Mucosa of stomach (tissue), 1 donor: ENCODE measurements at regions not wholly inside any gene's neighbourhood (a gene's known extent, or its start where the extent isn't known, plus 50 kb on each side); places are given as distances from the start of the nearest gene placed in this dataset.

Experiments
- H3K27me3 ChIP-seq: one replicate; pipeline ENCODE4 v1.7.0; 2013; ENCODE audit warnings: mild to moderate bottlenecking, low read length; ENCODE audit not compliant: control insufficient read depth, insufficient read depth
- H3K36me3 ChIP-seq: one replicate; pipeline ENCODE4 v1.7.0; 2013; ENCODE audit warnings: low read length; ENCODE audit not compliant: control insufficient read depth, insufficient read depth
- H3K4me1 ChIP-seq: one replicate; pipeline ENCODE4 v1.7.0; 2013; ENCODE audit warnings: mild to moderate bottlenecking, low read length; ENCODE audit not compliant: control insufficient read depth, insufficient read depth
- H3K4me3 ChIP-seq: one replicate; pipeline ENCODE4 v1.7.0; 2013; ENCODE audit warnings: low read length
- H3K9ac ChIP-seq: one replicate; pipeline ENCODE4 v1.7.0; 2013; ENCODE audit warnings: mild to moderate bottlenecking, low read length, moderate library complexity
- H3K9me3 ChIP-seq: one replicate; pipeline ENCODE4 v1.7.0; 2013; ENCODE audit warnings: mild to moderate bottlenecking, low read length, moderate library complexity; ENCODE audit not compliant: control insufficient read depth
- donor health status: Pancreatic carcinoma.

DNA sequence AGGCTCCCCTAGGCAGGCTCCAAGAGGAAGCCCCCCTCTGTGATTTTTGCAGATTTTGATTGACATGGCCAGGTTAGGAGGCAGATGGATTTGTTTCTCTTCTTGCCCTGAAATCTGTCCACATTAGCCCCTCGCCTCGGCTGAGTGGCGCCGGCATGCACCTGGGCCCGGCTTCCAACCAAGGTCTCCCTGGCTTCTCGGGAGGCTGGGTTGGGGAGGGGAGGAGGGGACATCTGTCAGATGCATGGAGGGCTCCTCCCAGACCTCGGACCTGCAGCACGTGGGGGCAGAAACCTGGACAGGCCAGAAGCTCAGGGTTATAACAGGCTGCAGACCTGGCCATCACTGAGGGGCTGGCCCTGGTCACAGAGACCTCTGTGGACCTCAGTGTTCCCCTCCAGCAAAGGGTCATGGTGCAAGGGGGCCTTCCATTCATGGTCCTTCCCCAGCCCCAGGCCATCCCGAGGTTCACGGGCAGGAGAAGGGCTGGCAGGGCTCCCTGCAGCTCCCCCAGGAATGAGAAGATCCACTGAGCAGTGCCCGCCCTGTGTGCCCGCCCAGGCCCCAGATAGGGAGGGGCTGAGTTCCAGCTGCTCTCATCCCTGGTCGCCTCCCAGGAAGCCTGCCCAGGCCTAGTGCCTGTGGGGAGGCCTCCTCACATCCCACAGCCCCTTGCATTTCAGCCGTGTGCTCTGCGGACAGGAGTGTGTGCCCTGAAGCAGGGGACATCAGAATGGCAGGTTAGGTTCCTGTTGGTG lies 747.8 kb downstream of the BRD1 start:
- H3K9ac ChIP-seq: no peak overlapping the region
- H3K36me3 ChIP-seq: no peaks in the 10 kb centered on the region
- no peaks in the 10 kb centered on the region for H3K4me1 ChIP-seq
- H3K27me3 ChIP-seq: no peaks in the 10 kb centered on the region
- H3K9me3 ChIP-seq: no peaks in the 10 kb centered on the region
- no peak overlapping the region for H3K4me3 ChIP-seq

DNA sequence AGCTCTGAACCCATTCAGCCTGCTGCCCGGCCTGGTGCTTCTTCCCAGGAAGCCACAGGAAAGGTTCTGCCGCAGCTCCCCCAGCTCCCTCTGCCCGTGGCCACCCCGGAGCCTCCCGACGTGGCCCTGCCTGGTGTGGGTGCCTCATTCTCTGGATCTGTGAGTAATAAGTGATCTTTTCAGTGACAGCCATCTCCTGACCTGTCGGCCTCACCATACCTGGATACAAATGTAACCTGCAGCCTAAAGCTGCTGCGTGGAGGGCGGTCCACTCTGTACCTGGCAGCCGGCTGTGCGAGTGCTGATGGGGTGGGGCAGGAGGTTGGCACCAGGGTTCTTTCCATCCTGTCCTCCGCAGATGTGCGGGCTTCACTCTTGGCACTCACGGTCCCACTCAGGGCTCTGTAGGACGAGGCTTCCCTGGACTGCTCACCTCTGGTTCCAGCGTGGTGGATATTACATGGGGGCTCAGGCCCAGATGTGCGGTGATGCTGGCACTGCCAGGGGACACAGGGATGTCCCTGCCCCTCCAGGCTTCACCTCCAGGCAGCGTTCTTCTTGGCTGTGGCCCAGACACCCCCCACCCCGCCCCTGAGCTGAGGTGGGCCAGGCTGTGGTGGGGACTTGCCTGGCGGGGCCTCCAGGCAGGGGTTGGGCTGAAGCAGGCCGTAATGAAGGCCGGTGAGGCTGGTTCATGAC lies 748.5 kb downstream of the BRD1 start:
- H3K9ac ChIP-seq: no peak overlapping the region
- H3K9me3 ChIP-seq: no peaks in the 10 kb centered on the region
- H3K36me3 ChIP-seq: no peaks in the 10 kb centered on the region
- no peaks in the 10 kb centered on the region for H3K27me3 ChIP-seq
- no peak overlapping the region for H3K4me3 ChIP-seq
- H3K4me1 ChIP-seq: no peaks in the 10 kb centered on the region

DNA sequence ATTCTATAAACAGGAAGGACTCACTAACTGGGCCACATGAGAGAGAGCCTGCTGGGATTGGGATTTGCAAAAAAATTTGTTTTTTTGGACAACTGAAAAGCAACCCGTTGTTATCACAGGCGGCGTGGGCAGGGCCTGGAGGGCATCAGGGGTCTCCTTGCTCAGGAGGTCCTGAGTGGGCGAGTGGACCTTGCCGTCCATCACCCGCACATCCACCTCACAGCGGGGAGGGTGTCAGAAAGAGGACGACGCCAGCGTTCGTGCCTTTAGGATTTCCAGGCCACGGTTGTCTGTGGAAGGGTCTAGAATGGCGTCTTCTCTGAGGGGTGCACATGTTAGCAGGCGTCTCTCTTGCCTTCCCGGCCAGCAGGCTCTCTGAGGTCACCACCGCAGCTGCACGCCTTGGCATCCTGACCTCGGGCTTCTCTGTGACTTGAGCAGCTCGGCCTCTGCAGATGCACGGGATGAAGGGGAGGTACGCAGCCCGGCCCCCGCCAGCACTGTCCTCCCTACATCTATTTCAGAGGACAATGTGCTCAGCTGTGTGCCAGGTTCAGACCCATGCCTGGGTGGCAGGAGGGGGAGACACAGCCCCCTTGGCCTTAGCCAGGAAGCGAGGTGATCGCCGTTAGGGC lies 749.5 kb downstream of the BRD1 start:
- Histone ChIP-seq H3K27me3 (no peaks in the 10 kb centered on the region), H3K4me1 (no peaks in the 10 kb centered on the region), H3K9me3 (no peaks in the 10 kb centered on the region), H3K36me3 (no peaks in the 10 kb centered on the region), H3K4me3 (no peak overlapping the region), H3K9ac (no peak overlapping the region)

DNA sequence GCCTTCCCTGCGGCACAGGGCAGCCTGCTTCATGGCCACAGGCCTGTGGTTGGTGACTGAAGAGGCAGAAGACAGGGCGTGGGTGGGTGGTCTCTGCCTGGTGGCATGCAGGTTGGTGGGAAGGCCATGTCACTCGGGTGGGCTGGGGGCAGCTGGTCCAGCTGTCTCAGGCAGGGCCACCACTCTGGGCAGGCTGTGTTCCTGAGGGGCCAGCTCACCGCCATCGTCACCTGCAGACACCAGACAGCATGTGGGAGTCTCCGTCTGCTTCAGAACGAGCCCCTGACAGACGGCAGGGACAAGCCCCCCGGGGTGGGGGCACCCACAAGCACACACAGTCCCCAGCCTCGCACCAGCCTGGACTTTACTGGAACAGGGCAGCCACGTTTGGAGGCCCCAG lies 750.1 kb downstream of the BRD1 start:
- Histone ChIP-seq H3K9me3 (no peaks in the 10 kb centered on the region), H3K4me3 (no peak overlapping the region), H3K27me3 (no peaks in the 10 kb centered on the region), H3K4me1 (no peaks in the 10 kb centered on the region), H3K36me3 (no peaks in the 10 kb centered on the region), H3K9ac (no peak overlapping the region)

DNA sequence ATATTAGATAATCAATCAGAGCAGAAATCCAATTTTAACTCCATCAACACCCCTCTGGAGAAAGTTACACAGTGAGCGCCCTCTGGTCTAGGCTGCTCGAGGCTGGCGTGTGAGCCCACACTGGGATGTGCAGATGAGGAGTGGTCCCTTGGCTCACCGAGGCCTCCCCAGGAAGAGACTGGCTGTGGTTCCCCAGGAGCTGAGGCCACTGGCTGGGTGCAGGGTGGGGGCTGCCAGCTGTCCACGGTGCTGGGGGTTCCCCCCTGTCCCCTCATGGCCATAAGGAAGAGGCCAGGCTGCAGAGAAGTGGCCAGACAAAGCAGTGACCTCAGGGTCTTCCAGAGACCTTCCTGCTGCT lies 750.7 kb downstream of the BRD1 start:
- Histone ChIP-seq H3K9ac (no peak overlapping the region), H3K9me3 (no peaks in the 10 kb centered on the region), H3K4me1 (no peaks in the 10 kb centered on the region), H3K4me3 (no peak overlapping the region), H3K27me3 (no peaks in the 10 kb centered on the region), H3K36me3 (no peaks in the 10 kb centered on the region)

DNA sequence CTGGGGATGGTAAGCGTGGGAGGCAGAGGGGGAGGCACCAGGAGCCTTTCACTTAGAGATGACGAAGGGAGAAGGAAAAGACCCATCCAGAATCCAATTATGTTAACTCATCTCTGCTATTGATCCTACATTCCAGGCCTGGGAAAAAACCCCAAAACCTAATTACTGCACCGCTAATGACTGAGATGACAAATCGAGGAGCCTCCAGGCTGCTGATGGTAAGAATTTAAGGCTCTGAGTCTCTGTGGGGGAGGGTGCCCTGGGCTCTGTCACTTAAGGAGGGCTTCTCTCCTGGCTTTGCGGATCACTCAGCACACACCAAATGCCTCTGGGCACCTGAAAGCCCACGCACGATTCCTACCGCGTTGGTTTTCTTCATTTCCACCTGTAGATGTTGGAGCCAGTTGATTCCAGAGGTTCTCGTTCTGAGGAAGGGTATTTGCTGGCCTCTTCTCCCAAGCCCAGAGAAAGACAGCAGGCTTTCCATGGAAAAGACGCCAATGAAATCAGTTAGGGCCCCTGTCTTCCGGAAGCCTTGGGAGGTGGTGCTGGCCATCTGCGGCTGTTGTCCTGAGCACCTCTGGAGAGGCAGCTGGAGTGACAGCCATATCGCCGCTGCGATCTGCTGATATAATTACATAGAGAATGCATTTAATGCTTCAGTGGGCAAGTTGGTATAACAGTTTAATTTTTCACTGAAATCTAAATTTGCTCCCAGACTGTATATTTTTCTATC lies 751.2 kb downstream of the BRD1 start:
- H3K9me3 ChIP-seq: no peaks in the 10 kb centered on the region
- no peaks in the 10 kb centered on the region for H3K27me3 ChIP-seq
- H3K36me3 ChIP-seq: no peaks in the 10 kb centered on the region
- H3K9ac ChIP-seq: no peak overlapping the region
- no peaks in the 10 kb centered on the region for H3K4me1 ChIP-seq
- no peak overlapping the region for H3K4me3 ChIP-seq

DNA sequence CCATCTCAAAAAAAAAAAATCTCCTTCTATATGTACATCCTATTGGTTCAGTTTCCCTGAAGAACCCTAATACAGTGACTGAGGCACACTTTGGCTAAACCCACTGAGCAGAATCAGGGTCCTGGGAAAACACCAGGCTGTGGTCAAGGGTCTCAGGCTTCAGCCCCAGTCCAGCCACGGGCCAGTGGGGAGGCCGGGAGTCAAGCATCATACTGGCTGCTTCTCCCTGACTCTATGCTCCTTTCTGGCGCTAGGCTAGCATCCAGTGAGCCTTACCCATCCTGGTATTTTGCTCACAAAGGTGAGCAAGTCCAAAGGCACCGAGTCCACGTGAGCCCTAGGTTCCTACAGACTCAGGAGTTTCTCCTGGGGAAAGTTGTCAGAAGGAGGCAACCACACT lies 752.5 kb downstream of the BRD1 start:
- Histone ChIP-seq H3K36me3 (no peaks in the 10 kb centered on the region), H3K4me1 (no peaks in the 10 kb centered on the region), H3K9ac (no peak overlapping the region), H3K27me3 (no peaks in the 10 kb centered on the region), H3K9me3 (no peaks in the 10 kb centered on the region), H3K4me3 (no peak overlapping the region)

DNA sequence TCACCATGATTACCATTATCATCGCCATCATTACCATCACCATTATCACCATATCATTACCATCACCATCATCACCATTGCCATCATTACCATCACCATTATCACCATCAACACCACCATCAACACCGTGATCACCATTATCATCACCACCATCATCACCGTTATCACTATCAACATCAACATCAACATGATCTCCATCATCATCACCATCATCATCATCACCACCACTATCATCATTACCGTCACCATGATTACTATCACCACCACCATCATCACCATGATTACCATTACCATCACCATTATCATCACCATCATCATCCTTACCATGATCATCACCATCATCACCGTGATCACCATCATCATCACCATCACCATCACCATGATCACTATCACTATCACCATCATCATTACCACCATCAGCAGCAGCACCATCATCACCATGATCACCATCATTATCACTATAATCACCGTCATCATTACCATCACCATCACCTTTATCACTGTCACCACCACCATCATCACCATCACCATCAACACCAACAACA lies 753.7 kb downstream of the BRD1 start:
- no peaks in the 10 kb centered on the region for H3K9me3 ChIP-seq
- no peak overlapping the region for H3K9ac ChIP-seq
- no peak overlapping the region for H3K4me3 ChIP-seq
- no peaks in the 10 kb centered on the region for H3K4me1 ChIP-seq
- H3K36me3 ChIP-seq: no peaks in the 10 kb centered on the region
- no peaks in the 10 kb centered on the region for H3K27me3 ChIP-seq

DNA sequence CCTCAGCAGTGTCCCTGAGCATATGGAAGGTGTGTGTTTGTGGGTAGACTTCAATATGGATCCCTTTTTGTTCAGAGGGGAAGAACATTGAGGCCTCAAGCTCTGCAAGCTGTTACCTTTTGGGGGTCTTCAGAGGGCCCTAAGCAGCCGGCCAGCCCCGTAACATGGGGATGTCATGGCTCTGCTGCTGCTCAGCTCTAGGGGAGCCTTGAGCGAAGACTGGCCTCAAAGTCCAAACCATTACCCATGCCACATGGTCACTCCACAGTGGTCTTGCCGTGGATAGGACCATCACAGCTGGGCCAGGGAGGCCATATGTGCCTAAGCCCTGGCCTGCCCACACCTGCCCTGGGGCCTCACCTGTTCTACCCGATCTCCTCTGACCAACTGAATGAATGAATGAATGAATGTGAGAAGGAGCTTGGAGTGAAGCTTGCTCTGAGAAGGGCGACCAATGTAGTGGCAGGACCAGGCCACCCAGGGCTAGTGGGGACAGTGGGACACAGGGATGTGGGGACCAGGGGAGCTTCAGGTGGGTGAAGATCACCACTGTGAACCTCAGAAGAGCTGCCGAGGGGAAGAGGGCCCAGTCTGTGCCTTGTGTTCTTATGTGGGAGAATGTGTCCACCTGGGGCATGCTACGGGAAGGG lies 754.6 kb downstream of the BRD1 start:
- Histone ChIP-seq H3K27me3 (no peaks in the 10 kb centered on the region), H3K4me3 (no peak overlapping the region), H3K36me3 (no peaks in the 10 kb centered on the region), H3K4me1 (no peaks in the 10 kb centered on the region), H3K9me3 (no peaks in the 10 kb centered on the region), H3K9ac (no peak overlapping the region)

DNA sequence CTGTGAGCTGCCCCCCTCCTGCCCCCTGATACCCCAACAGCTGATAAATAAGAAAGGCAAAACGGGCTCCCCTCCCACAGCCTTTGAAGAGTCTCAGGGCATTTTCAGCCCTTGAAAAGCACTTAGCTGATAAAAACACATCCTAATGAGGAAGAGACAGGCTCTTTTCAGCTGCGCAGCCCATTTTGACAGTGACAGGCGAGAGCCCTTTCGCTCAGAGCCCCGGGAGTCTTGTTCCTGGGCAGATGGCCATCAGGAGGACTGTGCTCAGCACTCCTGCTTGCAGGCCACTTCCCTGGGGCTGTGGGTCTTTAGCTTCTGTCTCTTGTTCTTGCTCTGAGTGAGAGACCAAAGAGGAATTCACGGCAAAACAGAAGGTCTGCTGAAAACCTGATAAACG lies 757.2 kb downstream of the BRD1 start:
- H3K27me3 ChIP-seq: no peaks in the 10 kb centered on the region
- no peaks in the 10 kb centered on the region for H3K36me3 ChIP-seq
- H3K9me3 ChIP-seq: no peaks in the 10 kb centered on the region
- H3K9ac ChIP-seq: no peak overlapping the region
- no peaks in the 10 kb centered on the region for H3K4me1 ChIP-seq
- no peak overlapping the region for H3K4me3 ChIP-seq

DNA sequence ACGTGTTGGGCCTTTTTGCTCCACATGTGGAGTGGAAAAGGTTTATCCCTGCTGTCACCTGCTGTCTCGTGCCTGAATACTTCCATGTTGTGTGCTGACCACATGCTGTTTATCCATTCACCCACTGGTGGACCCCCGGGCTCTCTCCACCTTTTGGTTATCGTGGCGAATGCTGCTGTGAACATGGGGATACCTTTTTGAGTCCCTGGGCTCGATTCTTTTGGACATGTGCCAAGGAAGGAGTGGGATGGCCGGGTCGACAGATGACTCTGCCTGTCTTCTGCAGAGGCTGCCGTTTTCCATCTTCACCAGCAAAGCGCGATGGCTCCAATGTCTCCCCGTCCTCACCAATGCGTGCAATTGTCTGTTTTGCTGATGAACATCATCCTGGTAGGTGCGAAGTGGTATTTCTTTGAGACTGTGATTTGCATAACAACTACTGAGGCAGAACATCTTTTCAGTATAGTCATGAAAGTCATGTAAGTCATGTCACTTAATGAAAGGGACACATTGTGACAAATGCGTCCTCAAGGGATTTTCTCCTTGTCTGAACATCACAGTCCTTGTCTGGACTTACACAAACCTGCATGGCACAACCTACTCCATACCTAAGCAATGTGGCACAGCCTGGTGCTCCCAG lies 758.7 kb downstream of the BRD1 start:
- no peaks in the 10 kb centered on the region for H3K4me1 ChIP-seq
- H3K4me3 ChIP-seq: no peak overlapping the region

More for the DNA sequence above, 758.7 kb downstream of the BRD1 start:
- no peaks in the 10 kb centered on the region for H3K36me3 ChIP-seq
- no peaks in the 10 kb centered on the region for H3K9me3 ChIP-seq
- no peaks in the 10 kb centered on the region for H3K27me3 ChIP-seq
- H3K9ac ChIP-seq: no peak overlapping the region
